ENCODE measurements at regions not wholly inside any gene's neighbourhood (a gene's known extent, or its start where the extent isn't known, plus 50 kb on each side); places are given as distances from the start of the nearest gene placed in this dataset.
A peak's percentile ranks its signal among the peaks of the same experiment; 100 is the strongest.

GRCh38 chr1:69120817-69121216 is 446.9 kb upstream of the LRRC7 start:
- intact Hi-C loops (cut with DNase I): no loop called here
- DNase-seq: no peak

- no peak for DNase-seq
- intact Hi-C loops (cut with DNase I): no loop called here
These were observed 446.0 kb upstream of the LRRC7 start for GRCh38 chr1:69121723-69122122.

GRCh38 chr1:69122373-69122772 is 445.3 kb upstream of the LRRC7 start:
- DNase-seq: no peak
- intact Hi-C loops (cut with DNase I): no loop called here

- intact Hi-C loops (cut with DNase I): no loop called here
- no peak for DNase-seq
These were observed 444.2 kb upstream of the LRRC7 start for GRCh38 chr1:69123486-69123885.

DNA sequence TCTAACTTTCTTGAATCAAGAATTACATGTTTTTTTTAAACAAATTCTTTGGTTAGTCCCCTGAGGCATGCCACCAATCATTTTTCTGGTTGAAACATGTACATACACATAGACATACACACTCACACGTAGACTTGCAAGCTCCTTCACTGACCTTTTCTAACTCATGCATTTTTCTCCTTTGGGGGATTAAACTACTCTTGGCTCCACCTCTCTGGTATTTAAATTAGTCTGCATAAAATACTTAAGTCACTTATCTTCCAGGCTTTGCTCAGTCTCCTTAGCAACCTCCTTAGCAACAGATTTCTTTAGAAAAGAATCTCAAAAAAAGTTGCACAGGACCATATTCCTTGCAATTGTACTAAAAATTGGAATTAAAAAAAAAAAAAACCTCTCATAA is 440.9 kb upstream of the LRRC7 start:
- intact Hi-C loops (cut with DNase I): no loop called here
- DNase-seq: no peak

GRCh38 chr1:69128204-69128603 is 439.5 kb upstream of the LRRC7 start:
- intact Hi-C loops (cut with DNase I): no loop called here

GRCh38 chr1:69129538-69129937 is 438.2 kb upstream of the LRRC7 start:
- DNase-seq: no peak
- intact Hi-C loops (cut with DNase I): no loop called here

More at GRCh38 chr1:69128204-69128603, 439.5 kb upstream of the LRRC7 start:
- DNase-seq: no peak

DNA sequence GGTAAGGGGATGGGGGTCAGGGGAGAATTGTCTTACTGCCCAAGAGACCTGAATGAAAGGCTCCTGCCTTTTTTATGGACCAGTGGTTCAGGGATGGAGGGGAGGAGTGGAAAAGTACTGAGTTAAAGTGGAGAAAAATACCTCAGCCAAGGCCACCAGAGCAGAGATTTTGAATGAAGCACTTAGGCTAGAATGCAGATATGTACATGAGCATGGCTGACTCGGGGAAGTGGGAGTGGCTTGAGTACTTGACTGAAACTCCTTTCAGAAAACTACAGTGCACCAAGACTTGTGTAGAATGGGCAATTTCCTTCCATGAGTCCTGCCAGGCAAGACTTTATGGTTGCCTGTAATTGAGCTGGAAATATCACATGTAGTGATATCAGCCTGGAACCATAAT is 429.6 kb upstream of the LRRC7 start:
- intact Hi-C loops (cut with DNase I): no loop called here

DNA sequence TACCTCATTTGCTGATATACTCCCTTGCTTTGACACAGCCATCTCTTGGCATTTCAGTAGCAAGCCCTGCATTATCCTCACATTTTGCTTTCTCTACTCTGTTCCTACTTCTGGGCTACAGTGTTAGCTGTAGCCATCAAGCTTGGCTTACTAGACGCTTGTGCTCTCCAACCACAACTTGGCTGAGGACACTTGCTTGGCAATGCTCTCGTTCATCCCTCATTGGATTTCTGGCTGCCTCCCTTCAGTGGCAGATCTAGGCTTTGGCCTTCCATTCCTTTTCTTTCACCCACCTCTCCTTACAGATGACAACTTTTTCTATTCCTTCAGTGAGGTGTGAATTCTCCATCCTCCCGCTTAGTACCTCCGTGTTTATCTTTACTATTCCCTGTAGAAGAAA is 428.7 kb upstream of the LRRC7 start:
- peak in 9 of 10 donors; percentile 18 to 89 (median 41) for DNase-seq
- intact Hi-C loops (cut with DNase I): no loop called here

More for the DNA sequence above, 429.6 kb upstream of the LRRC7 start:
- no peak for DNase-seq

DNA sequence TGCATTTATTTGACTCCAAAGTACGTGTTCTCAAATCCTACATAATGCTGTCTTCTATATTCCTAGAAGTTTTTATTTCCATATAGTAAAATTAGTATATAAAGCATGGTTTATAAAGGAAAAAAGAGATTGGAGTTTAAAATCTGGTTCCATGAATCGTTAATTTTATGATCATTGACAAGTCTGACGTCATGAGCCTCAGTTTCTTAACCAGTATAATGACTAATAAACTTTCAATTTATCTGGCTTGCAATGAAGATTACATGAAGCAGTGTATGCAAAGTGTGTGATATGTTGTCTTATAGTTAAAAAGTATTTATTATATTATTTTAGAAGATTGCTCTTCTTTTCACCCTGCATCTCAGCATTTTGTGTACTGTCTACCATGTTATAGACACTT is 421.4 kb upstream of the LRRC7 start:
- no peak for DNase-seq
- intact Hi-C loops (cut with DNase I): no loop called here

- intact Hi-C loops (cut with DNase I): no loop called here
- DNase-seq: no peak
These were observed 419.0 kb upstream of the LRRC7 start for GRCh38 chr1:69148731-69149130.

- DNase-seq: peak in 1 of 10 donors; percentile 55
- intact Hi-C loops (cut with DNase I): no loop called here
These were observed 410.5 kb upstream of the LRRC7 start for GRCh38 chr1:69157046-69157756.

DNA sequence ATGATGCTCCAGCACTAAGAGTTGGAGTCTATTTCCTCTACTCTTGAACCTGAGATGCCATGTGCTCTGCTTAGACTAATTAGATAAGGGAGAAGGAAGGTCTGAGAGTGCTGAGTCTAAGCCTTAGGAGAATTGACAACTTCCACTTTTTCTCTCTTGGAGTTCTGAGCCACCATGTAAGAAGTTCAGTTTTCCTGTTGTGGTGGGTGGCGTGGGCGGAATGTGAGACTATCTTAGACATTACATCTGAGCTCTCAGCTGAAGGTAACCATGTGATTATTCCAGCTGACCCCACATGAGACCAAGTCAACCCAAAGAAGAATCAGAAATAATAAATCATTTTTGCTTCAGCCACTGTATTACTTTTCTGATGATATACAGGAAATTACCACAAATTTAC is 404.5 kb upstream of the LRRC7 start:
- no peak for DNase-seq

GRCh38 chr1:69163779-69164178 is 403.9 kb upstream of the LRRC7 start:
- intact Hi-C loops (cut with DNase I): no loop called here
- no peak for DNase-seq

More for the DNA sequence above, 404.5 kb upstream of the LRRC7 start:
- intact Hi-C loops (cut with DNase I): no loop called here

DNA sequence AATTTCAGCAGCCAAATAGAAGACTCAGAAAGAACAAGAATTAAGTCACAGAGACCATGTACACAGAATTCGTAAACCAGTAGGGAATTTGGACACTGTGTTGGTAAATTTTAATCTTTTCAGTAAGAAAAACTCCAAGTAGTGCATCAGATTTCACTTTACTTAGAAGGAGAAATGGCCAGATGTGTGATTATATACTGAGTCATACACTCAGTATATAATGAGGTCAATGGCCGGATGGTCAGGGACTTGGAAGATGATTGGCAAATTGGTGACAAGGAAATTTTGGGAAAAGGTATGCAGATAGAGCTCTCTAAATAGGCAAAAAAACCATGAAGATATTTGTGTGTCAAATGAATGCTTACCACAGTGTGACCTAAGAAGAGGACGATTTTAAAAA is 399.8 kb upstream of the LRRC7 start:
- intact Hi-C loops (cut with DNase I): no loop called here
- DNase-seq: no peak

- DNase-seq: no peak
- intact Hi-C loops (cut with DNase I): no loop called here
These were observed 396.5 kb upstream of the LRRC7 start for GRCh38 chr1:69171248-69171647.

DNA sequence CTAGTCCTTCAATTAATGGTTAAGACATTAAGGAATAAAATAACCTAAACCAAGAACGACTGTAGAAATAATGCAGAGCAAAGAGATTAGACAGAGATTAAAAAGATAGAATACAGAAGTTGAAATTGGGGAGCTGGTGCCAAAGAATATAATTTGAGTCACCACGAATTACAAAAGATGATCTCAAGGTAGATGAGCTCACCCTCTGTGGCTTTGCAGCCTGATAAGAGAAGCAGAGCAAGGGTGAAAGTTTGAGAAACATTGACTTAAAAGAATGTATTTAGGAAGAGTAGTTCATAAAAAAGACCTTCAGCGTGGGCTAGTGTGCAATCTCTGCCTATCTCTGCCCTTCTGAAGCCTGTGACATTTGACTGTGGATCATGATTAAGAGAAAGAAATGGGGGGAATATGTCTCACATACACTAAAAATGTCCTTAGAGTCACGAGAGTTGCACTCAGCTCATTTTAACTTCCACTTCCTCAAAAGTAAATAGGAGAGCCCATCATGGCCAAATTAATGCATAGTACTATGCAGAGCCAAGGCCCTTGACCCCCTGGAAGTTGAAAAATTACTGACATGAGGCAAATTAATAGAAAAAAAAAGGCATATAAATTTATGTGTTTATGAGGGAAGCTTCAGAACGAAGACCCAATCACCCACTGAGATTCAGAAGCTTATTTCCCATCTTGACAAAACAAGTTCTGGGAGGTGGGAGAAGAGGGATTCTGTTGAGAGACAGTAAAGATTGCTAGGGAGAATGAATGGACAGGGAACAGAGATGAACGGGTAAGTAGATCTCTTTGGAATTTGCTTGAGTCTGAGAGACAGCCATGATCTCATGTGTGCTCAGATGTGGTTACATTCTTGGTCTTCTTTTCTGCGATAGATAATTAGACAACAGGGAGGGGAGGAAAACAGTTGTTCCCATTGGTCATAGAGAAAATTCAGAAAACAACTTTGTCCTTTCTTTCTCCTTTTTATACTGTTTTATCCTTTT is 395.4 kb upstream of the LRRC7 start:
- intact Hi-C loops (cut with DNase I): no loop called here
- no peak for DNase-seq

- no peak for DNase-seq
- intact Hi-C loops (cut with DNase I): no loop called here
These were observed 392.7 kb upstream of the LRRC7 start for GRCh38 chr1:69175053-69175452.

GRCh38 chr1:69180358-69180757 is 387.4 kb upstream of the LRRC7 start:
- intact Hi-C loops (cut with DNase I): no loop called here
- no peak for DNase-seq

GRCh38 chr1:69185378-69185777 is 382.3 kb upstream of the LRRC7 start:
- intact Hi-C loops (cut with DNase I): no loop called here
- no peak for DNase-seq

- intact Hi-C loops (cut with DNase I): no loop called here
- no peak for DNase-seq
These were observed 376.4 kb upstream of the LRRC7 start for GRCh38 chr1:69191335-69191734.

- intact Hi-C loops (cut with DNase I): no loop called here
- no peak for DNase-seq
These were observed 372.6 kb upstream of the LRRC7 start for GRCh38 chr1:69195136-69195535.
